ENCODE measurements at regions not wholly inside any gene's neighbourhood (a gene's known extent, or its start where the extent isn't known, plus 50 kb on each side); places are given as distances from the start of the nearest gene placed in this dataset.

DNA sequence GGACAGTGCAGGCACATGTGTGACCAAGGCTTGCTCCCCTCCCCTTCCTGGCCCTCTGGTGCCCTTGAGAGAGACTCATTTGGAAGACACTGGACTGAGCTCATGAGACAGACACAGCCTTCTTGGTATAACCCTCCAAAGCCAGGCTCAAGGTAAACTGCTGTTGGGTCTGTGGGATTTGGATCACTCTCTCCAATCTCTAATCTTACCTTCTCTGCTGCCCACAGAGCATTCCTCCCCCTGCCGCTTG, 105.0 kb upstream of the MAMLD1 start:
- no peak for TF ChIP-seq POLR2A (IDR thresholded peaks at IDR 0.05; ENCODE audit: low read length)
- no peak for TF ChIP-seq GATA1 (IDR thresholded peaks at IDR 0.05; ENCODE audit: low read depth, low read length)

All from erythroblast (primary cell).